Epithelial cell of esophagus (primary cell): ENCODE measurements at regions not wholly inside any gene's neighbourhood (a gene's known extent, or its start where the extent isn't known, plus 50 kb on each side); places are given as distances from the start of the nearest gene placed in this dataset.
"Not testable (repeated sequence)": the region's sequence is repeated elsewhere in the genome, so short reads cannot be mapped to it uniquely, and the experiment has no call there.

Experiments
- DNase-seq: peaks from one replicate; pipeline ENCODE4 v3.0.0; 2010; ENCODE audit warnings: low read depth
- H3K4me3 ChIP-seq: 2 replicates; pipeline ENCODE4 v1.5.1; 2011; ENCODE audit warnings: mild to moderate bottlenecking, low read length, control low read depth
- TF ChIP-seq, protein P1 (sequence below): IDR thresholded peaks from 2 replicates; pipeline ENCODE4 v1.5.1; 2011; ENCODE audit warnings: low read depth, mild to moderate bottlenecking, low read length, control low read depth, inconsistent platforms; ENCODE audit not compliant: insufficient read depth; ENCODE audit errors: missing control alignments

DNA sequence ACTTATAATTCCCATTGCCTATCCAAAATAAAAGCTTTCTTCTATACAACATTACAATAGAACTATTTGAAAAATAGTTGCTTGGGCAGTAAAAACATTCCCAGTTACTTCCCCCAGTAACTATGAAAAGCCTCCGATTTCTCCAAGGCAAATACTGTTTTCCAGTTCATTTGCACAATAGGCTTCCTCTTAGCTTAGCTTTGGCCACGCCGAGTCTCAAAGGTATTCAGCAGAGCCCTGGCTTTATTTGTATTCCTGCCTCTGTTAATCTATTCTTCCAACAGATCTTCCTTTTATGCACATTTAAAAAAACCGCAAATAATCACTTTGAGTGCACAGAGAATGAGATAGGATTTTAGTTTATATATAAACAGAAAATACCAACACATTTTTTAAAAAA lies 836.8 kb upstream of the VRK2 start:
- no peak overlapping the region for H3K4me3 ChIP-seq
- DNase-seq, result no peak
- TF ChIP-seq, protein P1, sequence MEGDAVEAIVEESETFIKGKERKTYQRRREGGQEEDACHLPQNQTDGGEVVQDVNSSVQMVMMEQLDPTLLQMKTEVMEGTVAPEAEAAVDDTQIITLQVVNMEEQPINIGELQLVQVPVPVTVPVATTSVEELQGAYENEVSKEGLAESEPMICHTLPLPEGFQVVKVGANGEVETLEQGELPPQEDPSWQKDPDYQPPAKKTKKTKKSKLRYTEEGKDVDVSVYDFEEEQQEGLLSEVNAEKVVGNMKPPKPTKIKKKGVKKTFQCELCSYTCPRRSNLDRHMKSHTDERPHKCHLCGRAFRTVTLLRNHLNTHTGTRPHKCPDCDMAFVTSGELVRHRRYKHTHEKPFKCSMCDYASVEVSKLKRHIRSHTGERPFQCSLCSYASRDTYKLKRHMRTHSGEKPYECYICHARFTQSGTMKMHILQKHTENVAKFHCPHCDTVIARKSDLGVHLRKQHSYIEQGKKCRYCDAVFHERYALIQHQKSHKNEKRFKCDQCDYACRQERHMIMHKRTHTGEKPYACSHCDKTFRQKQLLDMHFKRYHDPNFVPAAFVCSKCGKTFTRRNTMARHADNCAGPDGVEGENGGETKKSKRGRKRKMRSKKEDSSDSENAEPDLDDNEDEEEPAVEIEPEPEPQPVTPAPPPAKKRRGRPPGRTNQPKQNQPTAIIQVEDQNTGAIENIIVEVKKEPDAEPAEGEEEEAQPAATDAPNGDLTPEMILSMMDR, result no peak

DNA sequence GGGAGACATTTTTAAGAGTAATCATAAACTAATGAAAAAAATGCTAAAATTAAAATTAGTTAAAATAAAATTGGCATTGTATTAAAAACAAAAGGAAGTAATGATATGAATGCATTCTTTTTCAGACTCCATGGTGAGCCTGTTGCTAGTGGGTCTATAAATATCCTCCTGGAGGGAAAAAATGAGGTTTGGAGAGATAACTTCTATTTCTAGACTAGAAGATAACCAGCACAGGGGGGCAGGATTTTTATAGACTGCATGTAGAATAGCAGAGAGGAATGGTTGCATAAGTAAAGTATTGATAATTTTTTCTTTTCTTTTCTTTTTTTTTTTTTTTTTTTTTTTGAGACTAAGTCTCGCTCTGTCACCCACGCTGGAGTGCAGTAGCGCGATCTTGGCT lies 835.8 kb upstream of the VRK2 start:
- no peak for DNase-seq
- no peak overlapping the region for H3K4me3 ChIP-seq

DNA sequence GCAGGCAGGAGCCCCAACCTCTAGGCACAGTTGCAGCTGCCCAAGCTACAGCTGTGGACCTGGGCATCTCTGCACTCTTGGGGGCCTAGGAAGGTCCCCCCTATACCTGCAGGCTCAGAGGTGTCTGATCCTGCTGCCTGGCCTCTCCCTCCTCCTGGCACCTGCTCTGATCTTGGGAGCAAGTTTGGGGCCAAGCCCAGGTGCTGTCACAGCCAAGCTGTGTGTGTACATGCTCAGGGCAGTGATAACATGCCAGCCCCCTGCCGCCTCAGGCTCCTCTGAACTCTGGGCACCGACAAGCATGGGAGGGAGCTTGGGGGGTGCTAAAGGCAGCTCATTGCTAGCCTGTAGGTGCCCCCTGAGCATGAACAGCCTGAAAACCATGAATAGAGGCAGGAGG lies 829.6 kb upstream of the VRK2 start:
- TF ChIP-seq, protein P1, result no peak
- H3K4me3 ChIP-seq, result no peak overlapping the region
- DNase-seq, result no peak

More for the DNA sequence above, 835.8 kb upstream of the VRK2 start:
- TF ChIP-seq, protein P1, result no peak

DNA sequence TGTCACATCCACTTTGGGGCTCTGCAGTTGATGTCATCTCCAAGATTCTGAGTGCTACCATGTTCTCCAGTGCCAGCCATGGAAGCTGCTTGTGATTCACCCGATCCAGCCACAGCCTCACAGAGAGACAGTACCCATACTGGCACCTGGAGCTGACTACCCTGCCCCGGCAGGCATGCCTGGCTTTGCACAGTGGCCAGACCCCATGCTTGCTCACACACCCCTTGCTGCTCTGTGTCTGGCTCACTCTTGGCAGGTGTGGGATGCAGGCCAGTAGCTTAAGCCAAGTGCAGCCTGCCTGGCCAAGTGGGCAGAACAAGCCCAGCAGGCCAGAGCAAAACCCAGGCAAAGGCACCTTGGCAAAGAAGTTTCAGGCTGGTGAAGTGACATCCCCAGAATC lies 828.4 kb upstream of the VRK2 start:
- no peak overlapping the region for H3K4me3 ChIP-seq
- DNase-seq, result peak; percentile 2
- TF ChIP-seq, protein P1, result no peak

DNA sequence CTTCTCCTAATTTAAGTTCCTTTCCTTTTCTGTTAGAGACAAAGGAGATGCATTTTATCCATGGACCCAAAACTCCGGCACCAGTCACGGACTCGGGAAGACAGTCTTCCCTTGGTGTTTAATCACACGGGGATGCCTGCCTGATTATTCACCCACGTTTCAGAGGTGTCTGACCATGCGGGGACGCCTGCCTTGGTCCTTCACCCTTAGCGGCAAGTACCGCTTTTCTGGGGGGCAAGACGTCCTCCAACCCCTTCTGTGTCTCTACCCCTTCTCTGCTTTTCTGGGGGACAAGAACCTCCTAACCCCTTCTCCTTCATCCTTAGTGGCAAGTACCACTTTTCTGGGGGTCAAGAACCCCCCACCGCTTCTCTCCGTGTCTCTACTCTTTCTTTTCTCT lies 816.9 kb upstream of the VRK2 start:
- H3K4me3 ChIP-seq, DNase-seq: not testable (repeated sequence)

DNA sequence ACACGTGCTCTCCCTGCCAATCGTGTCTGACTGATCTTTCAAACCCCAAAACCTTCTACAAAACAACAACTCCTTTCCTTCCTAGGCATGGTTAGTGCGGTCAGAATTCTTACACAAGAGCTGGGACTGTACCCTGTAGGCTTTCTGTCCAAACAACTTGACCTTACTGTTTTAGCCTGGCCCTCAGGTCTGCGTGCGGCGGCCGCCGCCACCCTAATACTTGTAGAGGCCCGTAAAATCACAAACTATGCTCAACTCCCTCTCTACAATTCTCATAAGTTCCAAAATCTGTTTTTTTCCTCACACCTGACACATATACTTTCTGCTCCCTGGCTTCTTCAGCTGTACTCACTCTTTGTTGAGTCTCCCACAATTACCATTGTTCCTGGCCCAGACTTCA lies 814.3 kb upstream of the VRK2 start:
- DNase-seq, H3K4me3 ChIP-seq: not testable (repeated sequence)

DNA sequence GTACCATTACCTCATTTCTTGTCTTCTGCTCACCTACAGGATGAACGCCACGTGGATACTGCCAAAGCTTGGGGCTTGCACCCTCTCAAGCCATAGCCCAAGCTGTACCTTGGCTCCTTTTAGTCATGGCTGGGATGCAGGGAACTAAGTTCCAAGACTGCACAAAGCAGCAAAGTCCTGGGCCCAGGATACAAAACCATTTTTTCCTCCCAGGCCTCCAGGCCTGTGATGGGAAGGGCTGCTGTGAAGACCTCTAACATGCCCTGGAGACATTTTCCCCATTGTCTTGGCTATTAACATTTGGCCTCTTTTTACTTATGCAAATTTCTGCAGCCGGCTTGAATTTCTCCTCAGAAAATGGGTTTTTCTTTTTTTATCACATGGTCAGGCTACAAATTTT lies 795.1 kb upstream of the VRK2 start:
- not testable (repeated sequence) for DNase-seq, H3K4me3 ChIP-seq

DNA sequence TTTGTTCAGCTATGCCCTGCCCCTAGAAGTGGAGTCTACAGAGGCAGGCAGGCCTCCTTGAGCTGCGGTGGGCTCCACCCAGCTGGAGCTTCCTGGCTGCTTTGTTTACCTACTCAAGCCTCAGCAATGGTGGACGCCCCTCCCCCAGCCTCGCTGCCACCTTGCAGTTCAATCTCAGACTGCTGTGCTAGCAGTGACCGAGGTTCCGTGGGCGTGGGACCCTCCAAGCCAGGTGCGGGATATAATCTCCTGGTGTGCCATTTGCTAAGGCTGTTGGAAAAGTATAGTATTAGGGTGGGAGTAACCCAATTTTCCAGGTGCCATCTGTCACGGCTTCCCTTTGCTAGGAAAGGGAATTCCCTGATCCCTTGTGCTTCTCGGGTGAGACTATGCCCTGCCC lies 770.2 kb upstream of the VRK2 start:
- DNase-seq, H3K4me3 ChIP-seq: not testable (repeated sequence)

DNA sequence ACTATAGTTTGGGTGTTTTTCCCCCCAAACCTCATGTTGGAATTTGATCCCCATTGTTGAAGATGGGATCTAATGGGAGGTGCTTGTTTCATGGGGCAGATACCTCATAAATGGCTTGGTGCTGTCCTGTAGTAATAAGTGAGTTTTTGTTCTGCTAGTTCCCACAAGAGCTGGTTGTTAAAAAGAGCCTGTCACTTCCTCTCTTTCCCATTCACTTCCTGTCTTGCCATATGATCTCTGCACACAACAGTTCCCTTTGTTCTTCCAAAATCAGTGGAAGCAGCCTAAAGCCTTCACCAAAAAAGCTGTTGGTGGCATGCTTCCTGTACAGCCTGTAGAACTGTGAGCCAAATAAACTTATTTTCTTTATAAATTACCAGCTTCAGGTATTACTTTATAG lies 768.2 kb upstream of the VRK2 start:
- no peak for DNase-seq
- TF ChIP-seq, protein P1, result no peak
- no peak overlapping the region for H3K4me3 ChIP-seq
